CD4-positive, alpha-beta T cell treated with Interleukin-21 for 1 hour (primary cell): ENCODE measurements at regions not wholly inside any gene's neighbourhood (a gene's known extent, or its start where the extent isn't known, plus 50 kb on each side); places are given as distances from the start of the nearest gene placed in this dataset.

Source experiments
- DNase-seq: peaks from one replicate; pipeline ENCODE4 v3.0.0-alpha.2; 2020

- no peak for DNase-seq
Measured at GRCh38 chr4:178856139-178856800, 1414.0 kb upstream of the AGA start.

GRCh38 chr4:178871476-178871875 lies 1429.2 kb upstream of the AGA start:
- DNase-seq, result no peak

- DNase-seq, result no peak
Measured at GRCh38 chr4:178881937-178882336, 1439.7 kb upstream of the AGA start.

GRCh38 chr4:178894126-178894525 lies 1451.9 kb upstream of the AGA start:
- DNase-seq, result no peak

GRCh38 chr4:178899084-178899483 lies 1456.8 kb upstream of the AGA start:
- DNase-seq, result no peak

- DNase-seq, result no peak
Measured at GRCh38 chr4:178917756-178918155, 1475.5 kb upstream of the AGA start.

- DNase-seq, result no peak
Measured at GRCh38 chr4:178937130-178937529, 1494.9 kb upstream of the AGA start.

- no peak for DNase-seq
Measured at GRCh38 chr4:178941975-178942374, 1499.7 kb upstream of the AGA start.

- DNase-seq, result no peak
Measured at GRCh38 chr4:178953447-178954120, 1511.3 kb upstream of the AGA start.

GRCh38 chr4:178955614-178956013 lies 1513.4 kb upstream of the AGA start:
- no peak for DNase-seq

- no peak for DNase-seq
Measured at GRCh38 chr4:178958725-178959440, 1516.6 kb upstream of the AGA start.

GRCh38 chr4:178963446-178964045 lies 1521.3 kb upstream of the AGA start:
- no peak for DNase-seq

- no peak for DNase-seq
Measured at GRCh38 chr4:178966644-178967043, 1524.4 kb upstream of the AGA start.

GRCh38 chr4:178970433-178971140 lies 1528.3 kb upstream of the AGA start:
- DNase-seq, result no peak

GRCh38 chr4:178976861-178977260 lies 1534.6 kb upstream of the AGA start:
- DNase-seq, result no peak

- no peak for DNase-seq
Measured at GRCh38 chr4:178993306-178993705, 1551.1 kb upstream of the AGA start.

GRCh38 chr4:179001918-179002317 lies 1559.7 kb upstream of the AGA start:
- DNase-seq, result no peak

GRCh38 chr4:179007755-179008154 lies 1565.5 kb upstream of the AGA start:
- DNase-seq, result no peak

- no peak for DNase-seq
Measured at GRCh38 chr4:179017581-179017980, 1575.3 kb upstream of the AGA start.

- no peak for DNase-seq
Measured at GRCh38 chr4:179027569-179027968, 1585.3 kb upstream of the AGA start.

- DNase-seq, result no peak
Measured at GRCh38 chr4:179028321-179028720, 1586.1 kb upstream of the AGA start.

GRCh38 chr4:179029683-179030082 lies 1587.4 kb upstream of the AGA start:
- no peak for DNase-seq

GRCh38 chr4:179040259-179040658 lies 1598.0 kb upstream of the AGA start:
- no peak for DNase-seq
